K562 (cell line): ENCODE measurements at regions not wholly inside any gene's neighbourhood (a gene's known extent, or its start where the extent isn't known, plus 50 kb on each side); places are given as distances from the start of the nearest gene placed in this dataset.

ENCODE experiments used
- ATAC-seq: fragments of 200-7000 bp; cut with Tn5 transposase; 3 replicates; pipeline ENCODE4 v1.9.1; 2020; ENCODE audit warnings: moderate library complexity
- BruUV-seq: library from RNA; stranded (reverse); fragments of 400-500 nt; replicated peaks from 2 replicates; lab custom pipeline; 2021; lab: Mats Ljungman, UMichigan
- CTCF ChIA-PET: fragments of 300-600 bp; formaldehyde crosslinking; extraction: SDS; loops from one replicate; lab custom pipeline; 2021; ENCODE audit warnings: low intra/inter-chr PET ratio; lab: Yijun Ruan, JAX
- POLR2A ChIA-PET: fragments of 300-600, 350-650 bp; sonication (Branson Sonifier 250); formaldehyde crosslinking; extraction: SDS; loops from one replicate; lab custom pipeline; 2021; ENCODE audit warnings: antibody characterized with exemption, inconsistent platforms; lab: Yijun Ruan, JAX
- DNase-seq, 4 experiments: peaks; one replicate each; pipeline versions ENCODE4 v3.0.0 to v3.0.0-alpha.2; 2011 to 2018; ENCODE audit warnings: low spot score in 3 of 4, mixed read lengths in 3 of 4; ENCODE audit errors: extremely low read depth in 1 of 4
- FAIRE-seq: peaks from 2 replicates; lab custom pipeline; 2011; peaks lifted over from hg19 to GRCh38; lab: Jason Lieb, UNC
- H2AFZ ChIP-seq: 2 replicates; pipeline ENCODE4 v1.6.0; 2011; ENCODE audit warnings: low read depth, low read length, control low read depth, inconsistent platforms
- H3K27ac ChIP-seq: fragments of 200-600 bp; 3 replicates; pipeline ENCODE4 v1.8.0; 2011; ENCODE audit warnings: low read depth, mild to moderate bottlenecking, control low read depth, inconsistent platforms, low read length, moderate library complexity, mixed read lengths; ENCODE audit errors: extremely low read depth
- H3K27me3 ChIP-seq, 2 experiments: fragments of 300-600 bp in 1 of 2; 2 replicates in 1 of 2; 3 replicates in 1 of 2; pipeline versions ENCODE4 v1.6.0 to v1.8.0; 2011; ENCODE audit warnings: inconsistent platforms in 2 of 2, low read length in 2 of 2, mild to moderate bottlenecking in 1 of 2, mixed read lengths in 1 of 2, moderate library complexity in 1 of 2; ENCODE audit not compliant: control insufficient read depth in 2 of 2, insufficient read depth in 2 of 2
- H3K36me3 ChIP-seq: fragments of 300-600 bp; 3 replicates; pipeline ENCODE4 v1.8.0; 2011; ENCODE audit warnings: mild to moderate bottlenecking, low read length, inconsistent platforms; ENCODE audit not compliant: control insufficient read depth, insufficient read depth
- H3K4me1 ChIP-seq, 2 experiments: fragments of 200-600 bp in 1 of 2; replicated peaks in 1 of 2; 2 replicates in 1 of 2; 3 replicates in 1 of 2; pipeline versions ENCODE4 v1.5.1 to v1.8.0; 2011; ENCODE audit warnings: inconsistent platforms in 2 of 2, low read length in 2 of 2, mild to moderate bottlenecking in 1 of 2, mixed read lengths in 1 of 2, moderate library complexity in 1 of 2; ENCODE audit not compliant: control insufficient read depth in 2 of 2, insufficient read depth in 2 of 2
- H3K4me2 ChIP-seq: 2 replicates; pipeline ENCODE4 v1.6.1; 2011; ENCODE audit warnings: low read length, control low read depth, inconsistent platforms, mixed read lengths; ENCODE audit not compliant: insufficient read depth
- H3K4me3 ChIP-seq: fragments of 200-600 bp; sonication (generic), shearing (Covaris generic); 2 replicates; pipeline ENCODE4 v1.5.1; 2016; ENCODE audit warnings: control low read depth, inconsistent platforms
- H3K79me2 ChIP-seq: fragments of 200-600 bp; 3 replicates; pipeline ENCODE4 v1.8.0; 2011; ENCODE audit warnings: low read length, inconsistent platforms; ENCODE audit not compliant: control insufficient read depth, insufficient read depth
- H3K9ac ChIP-seq, 2 experiments: 2 replicates each; pipeline versions ENCODE4 v1.6.0 to v1.6.1; 2011; ENCODE audit warnings: low read depth in 2 of 2, low read length in 2 of 2, control low read depth in 1 of 2, inconsistent platforms in 1 of 2, mild to moderate bottlenecking in 1 of 2, mixed read lengths in 1 of 2; ENCODE audit not compliant: insufficient read depth in 1 of 2
- H3K9me1 ChIP-seq: one replicate; pipeline ENCODE4 v1.6.0; 2011; ENCODE audit warnings: inconsistent platforms, mild to moderate bottlenecking, low read length, moderate library complexity; ENCODE audit not compliant: control insufficient read depth, insufficient read depth
- H3K9me3 ChIP-seq: replicated peaks from 2 replicates; pipeline ENCODE4 v1.5.1; 2011; ENCODE audit warnings: low read depth, low read length, inconsistent platforms; ENCODE audit not compliant: control insufficient read depth, insufficient read depth
- H4K20me1 ChIP-seq: replicated peaks from 2 replicates; pipeline ENCODE4 v1.6.1; 2011; ENCODE audit warnings: low read length, inconsistent platforms, mixed read lengths; ENCODE audit not compliant: control insufficient read depth, insufficient read depth
- ILK ChIP-seq: fragments of 450-650 bp; IDR thresholded peaks from 2 replicates; pipeline ENCODE4 v1.6.1; 2016; ENCODE audit warnings: missing genetic modification characterization, low read depth, mild to moderate bottlenecking, missing compliant biosample characterization, moderate library complexity, borderline replicate concordance
- RERE ChIP-seq: sonication (generic); formaldehyde crosslinking; IDR thresholded peaks from 2 replicates; pipeline ENCODE4 v1.8.0; 2023; ENCODE audit warnings: missing genetic modification reagents, mild to moderate bottlenecking, borderline replicate concordance
- SIN3B ChIP-seq: fragments of 450-650 bp; IDR thresholded peaks from 2 replicates; pipeline ENCODE4 v1.6.1; 2017; ENCODE audit warnings: low read depth, mild to moderate bottlenecking, moderate library complexity
- UBTF ChIP-seq, 2 experiments: IDR thresholded peaks; 2 replicates each; pipeline ENCODE4 v1.6.1; 2012; ENCODE audit warnings: improper control_type of control experiment in 2 of 2, low read depth in 2 of 2, low read length in 2 of 2, borderline replicate concordance in 1 of 2
- ZNF668 ChIP-seq: fragments of 250-450 bp; sonication (Bioruptor Pico); IDR thresholded peaks from 2 replicates; pipeline ENCODE4 v1.8.0; 2022; ENCODE audit warnings: mild to moderate bottlenecking, inconsistent platforms
- ZNF740 ChIP-seq, 3 experiments: fragments of 200-800 bp in 1 of 3; sonication (Bioruptor generic) in 1 of 3; sonication (generic) in 1 of 3; formaldehyde crosslinking in 1 of 3; IDR thresholded peaks; 2 replicates each; pipeline versions ENCODE4 v1.6.1 to v1.8.0; 2016 to 2022; ENCODE audit warnings: mild to moderate bottlenecking in 2 of 3, missing compliant biosample characterization in 2 of 3, missing genetic modification characterization in 2 of 3, missing genetic modification reagents in 1 of 3
- WGBS: fragments of 100-300 bp; shearing (Covaris generic); methylation state at CpG from one replicate; pipeline ENCODE4 v1.1.6; 2016; ENCODE audit warnings: low coverage, mixed read lengths; ENCODE audit not compliant: insufficient coverage; ENCODE audit errors: missing lambda C conversion rate; 5-methylcytosine and 5-hydroxymethylcytosine counted together
- in situ Hi-C: fragments of 300-500 bp; cut with MboI; formaldehyde crosslinking; loops from 4 replicates; pipeline ENCODE4 v1.15.0; 2018; ENCODE audit warnings: inconsistent platforms, mixed read lengths
- intact Hi-C: fragments of 100-400 bp; cut with micrococcal nuclease; formaldehyde crosslinking; loops from 2 replicates; pipeline ENCODE4 v1.14.2; 2022

GRCh38 chr17:72060084-72060483, 60.7 kb upstream of the SOX9 start:
- no peak for ATAC-seq
- Histone ChIP-seq H3K79me2 (no peaks in the 10 kb centered on the region), H3K36me3 (no peaks in the 10 kb centered on the region), H3K4me3 (no peak overlapping the region), H3K9me1 (no peaks in the 10 kb centered on the region), H3K9me3 (no peaks in the 10 kb centered on the region), H3K4me1 (no peaks in the 10 kb centered on the region), H2AFZ (no peak overlapping the region), H3K27ac (no peak overlapping the region), H4K20me1 (no peaks in the 10 kb centered on the region), H3K27me3 (no peaks in the 10 kb centered on the region), H3K4me2 (no peak overlapping the region), H3K9ac (no peak overlapping the region)
- intact Hi-C loops (no loop called here), in situ Hi-C loops (no loop called here)
- no peak for DNase-seq
- WGBS: no CpG with 5 or more reads among the region's 1 CpG
- TF ChIP-seq UBTF (IDR thresholded peaks at IDR 0.05; ENCODE audit: borderline replicate concordance in 1 of 2, low read depth in 2 of 2, low read length in 2 of 2) (no peak), ZNF668 (CRISPR knock-in tag) (no peak)
- BruUV-seq: no TSS peak
- CTCF ChIA-PET: no interaction called here
- FAIRE-seq: no peak
- POLR2A ChIA-PET: no interaction called here

GRCh38 chr17:72063262-72063661, 57.6 kb upstream of the SOX9 start:
- no peaks in the 10 kb centered on the region for H4K20me1 ChIP-seq
- WGBS: 0% methylated on average over 3 of the region's 3 CpGs
- no peaks in the 10 kb centered on the region for H3K79me2 ChIP-seq
- no peak overlapping the region for H3K4me3 ChIP-seq
- H3K9me1 ChIP-seq: no peaks in the 10 kb centered on the region
- no peak overlapping the region for H3K9ac ChIP-seq
- H2AFZ ChIP-seq: no peak overlapping the region
- intact Hi-C loops: no loop called here
- H3K4me2 ChIP-seq: no peak overlapping the region
- in situ Hi-C loops: no loop called here
- ChIA-PET CTCF (no interaction called here), POLR2A (no interaction called here)
- H3K9me3 ChIP-seq: no peaks in the 10 kb centered on the region
- no TSS peak for BruUV-seq
- no peaks in the 10 kb centered on the region for H3K27me3 ChIP-seq
- ATAC-seq (no peak), DNase-seq (no peak), FAIRE-seq (no peak)
- no peaks in the 10 kb centered on the region for H3K36me3 ChIP-seq
- no peaks in the 10 kb centered on the region for H3K4me1 ChIP-seq
- no peak overlapping the region for H3K27ac ChIP-seq
- TF ChIP-seq SIN3B: no peak
- no peak for TF ChIP-seq RERE (CRISPR knock-in tag)
- no peak for TF ChIP-seq ZNF740 (CRISPR knock-in tag; IDR thresholded peaks at IDR 0.05)
- no peak for TF ChIP-seq ZNF740 (tag; IDR thresholded peaks at IDR 0.05)
- TF ChIP-seq ILK: no peak
